NOMO-1 treated with dmso at 0.1 percent for 144 hours (cell line): ENCODE measurements at regions not wholly inside any gene's neighbourhood (a gene's known extent, or its start where the extent isn't known, plus 50 kb on each side); places are given as distances from the start of the nearest gene placed in this dataset.
A peak's percentile ranks its signal among the peaks of the same experiment; 100 is the strongest.
"Not testable (repeated sequence)": the region's sequence is repeated elsewhere in the genome, so short reads cannot be mapped to it uniquely, and the experiment has no call there.

Experiments
- DNase-seq: peaks from one replicate; lab custom pipeline; 2025; ENCODE audit not compliant: unreplicated experiment; lab: John Stamatoyannopoulos, UW

DNA sequence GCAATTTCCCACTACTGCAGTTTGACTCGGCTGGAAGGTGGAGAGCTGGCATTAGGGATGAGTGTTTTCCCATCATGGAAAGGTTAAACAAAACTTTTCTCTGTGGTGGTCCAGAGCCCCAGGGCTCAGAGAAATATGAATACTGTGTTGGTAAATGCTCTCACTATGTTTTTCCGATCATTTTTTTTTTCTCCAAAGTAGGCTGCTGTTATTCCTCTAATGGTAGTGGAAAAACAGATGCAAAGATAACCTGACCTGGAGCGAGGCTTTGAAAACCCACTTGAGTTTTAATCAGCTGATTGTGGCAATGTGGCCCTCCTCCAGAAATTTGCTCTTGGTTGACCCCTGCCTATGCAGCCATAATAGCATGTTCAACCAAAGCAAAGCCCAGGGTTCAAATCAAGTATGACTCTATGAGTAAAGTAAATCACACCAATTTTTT is 320.8 kb upstream of the CTNNB1 start:
- no peak for DNase-seq

DNA sequence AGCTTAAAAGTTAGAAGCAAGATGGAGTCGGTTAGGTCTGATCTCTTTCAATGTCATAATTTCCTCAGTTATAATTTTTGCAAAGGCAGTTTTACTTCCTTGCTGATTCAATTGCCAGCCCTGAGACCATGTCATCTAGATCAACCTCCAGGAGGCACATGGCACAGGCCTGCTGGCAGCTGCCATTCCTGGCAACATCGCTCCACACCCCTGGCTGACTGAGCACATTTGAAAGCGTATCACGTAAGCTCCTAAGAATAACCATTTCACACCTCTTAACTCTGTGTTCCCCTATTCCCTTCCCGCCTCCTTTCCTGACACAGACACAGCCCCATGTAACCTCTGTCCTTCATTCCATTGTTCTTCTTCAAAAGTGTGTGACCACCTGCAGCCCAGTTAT is 313.9 kb upstream of the CTNNB1 start:
- DNase-seq: no peak

DNA sequence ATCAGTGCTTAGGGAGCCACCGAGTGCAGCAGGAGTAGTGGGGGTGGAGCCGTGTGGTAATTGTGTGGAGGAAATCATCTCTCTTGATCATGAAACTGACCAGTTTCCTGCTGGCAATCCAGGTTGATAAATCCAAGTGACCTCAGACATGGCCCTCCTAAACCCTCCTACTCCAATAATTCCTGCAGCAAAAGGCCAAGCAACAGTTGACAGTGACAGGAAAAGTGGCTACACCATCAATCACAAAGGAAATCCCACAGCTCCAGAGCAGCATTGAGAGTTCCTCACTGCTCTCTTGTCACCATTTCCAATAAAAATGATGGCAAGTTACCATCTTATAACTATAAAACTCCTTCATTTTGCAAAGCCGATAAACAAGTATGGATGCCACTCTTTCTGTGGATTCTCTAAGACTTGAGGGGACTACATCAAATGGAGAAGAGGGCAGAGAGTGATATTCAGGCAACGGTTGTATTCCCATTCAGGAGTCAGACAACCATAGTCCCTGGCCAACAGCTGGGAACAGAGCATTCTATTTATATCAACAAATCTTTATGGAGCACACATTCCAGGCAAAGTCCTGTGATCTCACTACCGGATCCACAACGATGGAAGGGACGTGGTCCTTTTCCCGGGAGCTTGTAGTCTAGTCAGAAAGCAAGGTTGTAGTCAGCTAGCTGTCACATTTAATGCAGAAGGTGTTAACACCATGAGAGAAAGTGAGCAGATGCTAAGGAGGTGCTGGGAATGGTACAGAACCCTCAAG is 312.5 kb upstream of the CTNNB1 start:
- no peak for DNase-seq

DNA sequence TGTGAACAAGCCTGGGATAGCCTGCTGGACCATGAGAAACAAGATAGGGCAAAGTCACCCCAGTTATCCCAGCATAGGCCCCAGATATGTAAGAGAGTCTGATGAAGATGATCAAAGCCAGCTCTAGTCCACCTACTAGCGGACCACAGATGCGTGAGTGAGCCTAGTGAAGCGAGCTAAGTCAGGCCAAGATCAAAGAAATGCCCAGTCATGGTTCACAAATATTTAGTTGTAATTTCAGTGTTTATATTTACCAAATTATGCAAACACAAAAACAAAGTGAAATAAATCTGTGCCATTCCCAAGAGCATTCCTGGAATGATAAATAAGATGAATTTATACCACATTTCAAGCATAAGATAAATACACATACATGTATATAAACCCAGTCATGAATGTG is 308.1 kb upstream of the CTNNB1 start:
- DNase-seq: no peak

DNA sequence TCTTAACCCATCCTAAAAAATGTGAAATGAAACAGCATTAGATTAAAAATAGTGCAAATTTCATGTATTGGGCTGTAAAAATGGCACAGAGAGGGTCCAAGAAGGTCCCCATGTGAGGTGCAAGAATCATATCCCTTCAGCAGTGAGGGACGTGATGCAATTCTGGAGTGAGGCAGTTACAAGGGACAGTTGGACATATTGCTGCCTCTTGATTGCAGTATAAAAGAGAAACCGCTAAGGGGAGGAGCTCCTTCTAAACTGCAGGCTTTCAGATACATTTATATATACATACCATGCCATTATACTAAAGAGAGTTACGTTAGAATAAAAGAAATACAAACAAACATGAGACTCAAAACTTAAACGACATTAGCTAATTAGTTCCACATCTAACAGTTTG is 304.2 kb upstream of the CTNNB1 start:
- peak; percentile 66 for DNase-seq

DNA sequence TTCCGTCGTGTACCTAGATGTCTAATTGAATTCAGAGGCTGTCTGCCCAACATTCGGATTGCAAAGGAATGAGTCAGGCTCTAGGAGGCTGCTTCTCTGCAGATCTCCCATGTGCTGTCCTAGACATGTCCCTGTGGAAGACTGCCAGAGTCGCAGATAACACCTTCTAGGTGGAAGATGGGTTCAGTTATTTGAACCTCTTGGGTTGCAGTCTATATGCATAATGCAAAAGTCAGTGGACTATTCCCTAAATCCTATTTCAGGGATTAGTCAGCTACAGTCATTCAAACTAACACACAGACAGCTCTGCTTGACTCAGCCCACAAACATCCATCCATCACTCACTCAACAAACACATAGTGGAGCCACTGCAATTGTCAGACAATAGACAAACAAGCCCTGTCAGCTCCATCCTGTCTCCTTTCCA is 300.0 kb upstream of the CTNNB1 start:
- DNase-seq: no peak

DNA sequence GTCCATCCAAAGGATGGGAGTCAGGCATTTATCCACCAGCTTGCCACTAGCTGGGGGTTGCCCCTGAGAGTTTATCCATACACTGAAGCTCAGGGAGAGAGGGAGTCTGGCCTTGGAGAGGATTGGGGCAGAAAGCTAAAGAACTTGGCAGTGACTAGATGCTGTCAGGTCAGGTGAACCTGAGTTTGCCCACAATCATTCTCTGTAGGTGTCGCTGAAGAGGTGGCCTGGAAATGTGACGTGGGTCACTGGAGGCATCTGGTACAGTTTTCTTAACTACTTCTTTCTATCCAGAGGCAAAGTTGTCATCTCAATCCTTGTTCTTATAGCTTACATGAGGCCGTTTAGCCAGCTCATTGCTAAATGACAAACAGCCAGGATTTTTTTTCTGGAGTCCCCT is 298.0 kb upstream of the CTNNB1 start:
- no peak for DNase-seq

DNA sequence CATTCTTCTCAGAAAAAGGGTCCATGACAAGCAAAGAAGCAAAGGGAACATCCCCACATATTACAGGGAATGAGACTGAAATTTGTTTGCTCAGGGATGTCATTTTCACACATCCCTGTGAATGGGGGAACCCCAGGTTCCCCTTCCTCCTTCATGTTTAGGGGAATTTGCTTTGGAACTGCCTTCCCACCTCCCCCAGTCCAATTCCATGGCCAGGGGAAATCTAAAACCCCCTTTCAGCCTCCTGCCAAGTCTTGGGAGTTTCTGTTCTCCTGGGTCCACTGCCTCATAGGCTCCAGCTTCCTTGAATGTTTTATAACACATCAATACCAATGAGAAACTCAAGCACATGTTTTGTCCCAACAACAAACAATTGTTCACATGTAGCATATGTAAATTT is 297.5 kb upstream of the CTNNB1 start:
- no peak for DNase-seq

DNA sequence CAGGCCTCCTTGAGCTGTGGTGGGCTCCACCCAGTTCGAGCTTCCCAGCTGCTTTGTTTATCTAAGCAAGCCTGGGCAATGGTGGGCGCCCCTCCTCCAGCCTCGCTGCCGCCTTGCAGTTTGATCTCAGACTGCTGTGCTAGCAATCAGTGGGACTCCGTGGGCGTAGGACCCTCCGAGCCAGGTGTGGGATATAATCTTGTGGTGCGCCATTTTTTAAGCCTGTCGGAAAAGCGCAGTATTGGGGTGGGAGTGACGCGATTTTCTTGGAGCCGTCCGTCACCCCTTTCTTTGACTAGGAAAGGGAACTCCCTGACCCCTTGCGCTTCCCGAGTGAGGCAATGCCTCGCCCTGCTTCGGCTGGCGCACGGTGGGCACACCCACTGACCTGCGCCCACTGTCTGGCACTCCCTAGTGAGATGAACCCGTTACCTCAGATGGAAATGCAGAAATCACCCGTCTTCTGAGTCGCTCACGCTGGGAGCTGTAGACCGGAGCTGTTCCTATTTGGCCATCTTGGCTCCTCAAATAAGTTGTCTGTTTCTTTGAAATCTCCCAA is 291.3 kb upstream of the CTNNB1 start:
- not testable (repeated sequence) for DNase-seq

DNA sequence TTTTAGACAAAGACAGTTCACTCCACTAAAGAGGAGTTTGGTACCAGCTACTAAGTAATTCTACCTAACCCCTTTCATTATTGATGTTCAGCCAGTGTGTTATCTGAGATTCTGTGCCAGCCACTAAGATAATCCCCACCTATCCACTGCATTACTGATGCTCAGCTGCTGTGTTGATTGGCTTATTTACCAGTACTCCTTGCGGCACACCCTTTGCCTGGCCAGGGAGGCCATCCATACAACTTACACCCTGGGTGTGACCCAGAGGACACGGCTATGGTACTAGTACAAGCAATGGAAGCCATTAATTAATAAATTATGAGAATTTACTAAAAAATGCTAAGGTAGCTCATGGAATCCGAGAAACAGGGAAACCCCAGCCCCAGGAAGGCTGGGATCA is 290.7 kb upstream of the CTNNB1 start:
- DNase-seq: no peak

DNA sequence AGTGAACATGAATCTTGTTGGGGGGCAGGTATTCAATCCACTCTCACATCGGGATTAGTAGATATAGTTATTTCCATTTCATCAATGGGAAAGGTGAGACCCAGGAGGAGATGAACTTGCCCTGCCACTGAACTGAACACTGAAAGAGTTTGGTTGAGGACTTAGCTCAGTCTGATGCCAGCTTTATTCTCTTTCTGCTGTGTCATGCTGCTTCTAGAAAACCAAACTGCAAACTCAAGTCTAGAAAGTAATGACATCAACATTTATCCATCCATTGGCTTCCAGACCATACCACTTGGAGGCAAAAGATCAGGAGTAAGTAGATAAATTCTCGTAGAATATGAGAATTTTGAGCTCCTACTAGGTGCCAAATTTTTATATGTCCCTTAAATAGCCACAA is 288.0 kb upstream of the CTNNB1 start:
- DNase-seq: no peak

DNA sequence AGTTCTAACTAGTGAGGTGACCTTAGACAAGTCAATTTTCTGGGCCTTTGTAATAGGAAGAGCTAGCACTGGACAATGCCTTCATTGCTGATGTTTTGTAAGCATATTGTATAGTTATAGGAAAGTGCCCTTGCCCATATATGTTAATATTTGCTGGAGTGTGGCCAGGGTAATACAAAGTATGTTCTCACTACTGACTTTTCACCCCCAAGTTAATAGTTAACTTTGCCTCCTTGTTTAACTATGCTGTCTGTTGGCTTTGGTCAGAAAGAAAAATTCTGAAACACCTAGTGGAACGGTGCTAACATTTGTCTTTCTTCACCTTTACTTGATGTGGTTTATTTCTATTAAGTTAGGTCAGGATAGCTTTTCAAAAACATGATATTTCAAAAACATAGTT is 287.4 kb upstream of the CTNNB1 start:
- DNase-seq: no peak

DNA sequence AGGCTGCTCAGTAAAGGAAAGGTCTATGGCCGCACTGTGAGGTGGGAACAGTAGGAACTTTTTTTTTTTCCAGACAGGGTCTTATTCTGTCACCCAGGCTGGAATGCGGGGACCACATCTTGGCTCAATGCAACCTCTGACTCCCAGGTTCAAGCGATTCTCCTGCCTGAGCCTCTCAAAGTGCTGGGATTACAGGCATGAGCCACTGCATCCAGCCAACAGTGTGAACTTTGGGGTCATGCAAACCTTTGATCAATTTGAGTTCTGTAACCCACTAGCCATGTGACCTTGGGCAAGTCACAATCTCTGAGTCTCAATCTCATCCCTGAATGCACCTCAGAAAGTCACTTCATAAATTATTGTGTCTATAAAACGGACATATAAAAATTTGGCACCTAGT is 286.8 kb upstream of the CTNNB1 start:
- no peak for DNase-seq

DNA sequence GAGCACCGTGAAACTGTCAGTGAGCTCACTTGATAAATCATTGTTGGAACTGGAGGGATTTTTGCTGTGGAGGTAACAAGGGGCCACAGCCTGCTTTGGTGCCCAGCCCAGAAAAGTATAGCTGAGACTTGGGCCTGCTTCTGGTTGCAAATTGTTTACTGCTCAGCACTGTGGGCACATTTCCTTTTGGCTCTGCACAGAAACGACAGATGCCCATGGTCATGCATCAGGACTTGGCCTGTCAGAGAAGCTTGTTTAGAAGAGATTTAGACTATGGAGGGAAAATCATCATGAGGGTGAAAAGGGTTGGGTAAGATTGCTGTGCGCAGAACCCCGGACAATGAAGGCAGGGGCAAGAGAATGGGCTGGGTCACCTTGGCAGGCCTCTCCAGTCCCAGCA is 286.1 kb upstream of the CTNNB1 start:
- DNase-seq: no peak

DNA sequence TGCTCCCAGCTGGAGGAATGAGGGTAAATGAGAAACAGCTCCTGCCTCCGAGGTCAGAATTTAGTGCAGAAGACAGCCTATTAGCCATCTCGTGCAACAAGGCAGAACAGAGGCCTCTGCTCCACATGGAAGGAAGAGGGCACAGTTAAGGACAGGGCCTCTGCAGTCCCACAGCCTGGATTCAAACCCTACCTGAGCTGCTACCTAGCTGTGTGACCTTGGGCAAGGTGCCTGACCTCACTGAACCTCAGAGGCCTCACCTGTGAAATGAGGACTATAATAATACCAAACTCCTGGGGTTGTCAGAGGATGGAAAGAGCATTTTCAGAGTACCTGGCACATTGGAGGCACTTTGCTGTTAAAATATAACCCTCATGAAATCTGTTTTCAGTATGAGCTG is 285.7 kb upstream of the CTNNB1 start:
- DNase-seq: no peak

DNA sequence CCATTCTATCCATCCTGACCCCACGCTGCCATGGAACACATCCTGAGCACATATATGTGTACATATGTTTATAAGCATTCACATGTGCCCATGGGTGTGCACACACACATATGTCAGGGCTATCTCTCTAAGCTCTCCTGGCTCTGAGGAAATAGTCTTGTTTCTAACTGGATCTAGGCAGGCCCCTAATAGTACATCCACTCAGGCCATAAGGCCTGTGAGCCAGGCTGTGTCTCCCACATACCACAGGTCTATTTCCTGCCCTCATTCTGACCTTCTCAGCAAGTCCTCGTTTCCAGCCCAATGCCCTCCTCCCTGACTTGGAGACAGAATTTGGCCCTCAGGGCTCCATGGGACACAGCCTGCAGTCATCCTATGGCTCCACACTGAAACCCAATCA is 284.8 kb upstream of the CTNNB1 start:
- no peak for DNase-seq

DNA sequence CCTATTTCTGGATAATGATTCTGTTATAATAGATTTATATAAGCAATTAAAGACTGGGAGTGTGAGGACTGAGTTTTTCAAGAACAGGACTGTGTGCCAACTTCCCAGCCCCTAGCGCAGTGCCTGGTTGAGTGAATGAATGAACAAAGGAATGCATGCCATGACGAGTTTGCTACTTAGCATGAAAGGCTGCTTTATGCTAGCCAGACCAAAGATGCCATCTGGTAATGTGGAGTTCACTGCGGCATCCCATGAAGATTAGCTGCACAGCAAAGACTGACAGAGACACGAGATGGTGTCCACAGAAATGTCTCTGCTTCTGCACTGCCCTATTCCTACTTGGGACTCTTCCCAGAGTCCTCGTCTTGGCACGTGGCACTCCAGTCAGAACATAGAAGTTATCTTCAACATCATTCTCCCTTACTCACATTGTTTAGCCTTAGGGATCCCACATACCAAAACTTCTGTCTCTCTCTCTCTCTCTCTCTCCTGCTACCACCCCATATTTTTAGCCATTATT is 283.9 kb upstream of the CTNNB1 start:
- DNase-seq: no peak

DNA sequence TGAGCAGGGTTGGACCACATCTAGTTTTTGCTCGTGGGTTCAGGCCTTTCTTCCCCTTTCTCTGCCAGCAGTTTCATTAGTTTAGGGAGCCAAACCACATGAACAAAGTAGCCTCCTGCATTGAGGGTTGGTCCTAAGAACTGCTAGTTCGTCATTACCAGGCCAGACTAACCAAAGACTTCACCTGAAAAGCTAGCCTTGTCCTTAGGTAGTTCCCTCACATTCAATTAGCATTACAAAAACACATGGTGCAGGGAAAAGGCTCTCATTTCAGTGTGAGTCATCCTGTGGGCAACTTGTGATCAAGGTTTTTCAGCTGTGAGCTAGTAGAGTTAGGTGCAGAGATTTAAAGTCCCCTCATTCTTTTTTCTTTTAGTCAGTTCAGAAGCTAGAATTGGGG is 279.3 kb upstream of the CTNNB1 start:
- DNase-seq: no peak

DNA sequence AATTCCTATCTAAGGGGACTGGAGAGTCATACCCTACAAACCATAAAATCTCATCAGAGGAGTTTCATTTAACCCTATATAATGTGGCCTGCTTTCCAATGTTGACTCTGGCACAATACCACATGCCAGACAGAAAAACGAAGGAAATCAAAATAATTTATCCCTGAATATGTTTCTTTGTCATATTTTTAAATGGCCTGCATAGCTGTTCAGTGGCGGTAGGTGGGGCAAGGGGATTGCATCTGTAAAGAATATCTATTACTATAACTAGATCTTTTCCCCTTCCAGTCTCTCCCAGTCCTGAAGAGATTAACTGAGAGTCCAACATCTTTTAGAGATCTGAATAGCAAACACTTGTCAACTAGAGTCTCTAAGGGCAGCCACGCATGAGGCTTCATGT is 278.1 kb upstream of the CTNNB1 start:
- no peak for DNase-seq

DNA sequence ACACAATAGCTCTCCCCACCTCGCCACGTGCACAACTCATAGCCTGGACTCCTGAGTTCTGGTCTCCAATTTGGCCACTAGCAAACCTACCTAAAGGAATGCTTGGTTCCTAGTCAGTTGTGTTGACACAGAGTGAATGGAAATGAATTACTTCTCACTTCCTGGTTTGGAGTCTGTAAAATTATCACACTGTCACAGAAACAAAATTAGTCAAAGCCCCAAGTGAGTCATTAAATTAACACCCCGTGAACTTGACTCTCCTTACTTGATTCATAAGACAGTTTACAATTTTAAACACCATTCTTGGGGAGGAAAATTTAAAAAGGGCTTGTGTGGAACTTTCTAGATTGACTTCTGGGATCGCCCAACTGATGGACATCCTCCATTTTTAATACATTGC is 276.2 kb upstream of the CTNNB1 start:
- DNase-seq: no peak

DNA sequence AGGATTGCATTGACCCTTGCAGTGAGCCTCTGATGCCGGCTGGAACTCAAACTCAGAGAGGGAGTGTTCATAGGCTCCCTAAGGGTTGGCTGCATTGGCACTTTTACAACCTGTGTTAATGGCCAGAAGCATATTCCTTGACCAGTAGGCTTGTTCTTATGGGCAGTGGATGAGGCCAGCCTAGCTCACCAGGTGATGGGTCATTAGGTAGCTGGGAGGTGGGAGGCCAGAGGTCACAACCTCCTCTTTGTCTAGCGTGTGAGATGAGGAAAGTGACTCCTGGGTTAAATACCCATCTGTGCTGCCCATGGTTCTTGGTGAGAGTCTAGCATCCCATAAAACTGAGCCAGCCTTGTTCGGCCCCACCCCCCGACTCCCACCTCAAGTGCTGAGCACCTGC is 275.7 kb upstream of the CTNNB1 start:
- DNase-seq: no peak

DNA sequence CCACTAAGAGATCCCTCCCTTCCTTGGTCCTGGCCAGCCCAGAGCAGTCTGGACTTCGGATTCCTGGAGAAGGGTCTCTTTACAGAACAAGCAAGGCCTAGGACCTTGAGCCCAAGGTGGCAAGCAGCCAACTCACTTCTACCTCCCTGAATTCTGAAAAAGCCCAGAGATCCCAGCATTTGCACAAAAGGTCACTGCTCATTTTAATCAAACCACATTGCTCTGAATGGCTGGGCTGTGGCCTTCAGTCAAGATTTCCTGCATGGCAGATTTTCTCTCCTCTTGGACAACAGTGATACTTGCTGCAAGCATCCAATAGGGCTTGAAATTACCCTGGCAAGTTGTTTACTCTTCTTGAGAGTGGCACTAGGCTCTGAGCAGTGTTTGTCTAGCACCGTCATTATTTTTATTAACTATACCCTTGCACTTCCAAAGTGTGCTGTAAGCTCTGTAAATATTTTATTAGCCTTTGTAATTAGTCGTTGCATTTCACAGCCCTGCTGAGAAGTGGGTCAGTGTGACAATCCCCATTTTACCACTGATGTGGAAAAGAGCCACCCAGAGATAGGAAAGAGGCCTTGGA is 274.7 kb upstream of the CTNNB1 start:
- DNase-seq: no peak
